ENCODE measurements at regions not wholly inside any gene's neighbourhood (a gene's known extent, or its start where the extent isn't known, plus 50 kb on each side); places are given as distances from the start of the nearest gene placed in this dataset.

- TF ChIP-seq EP300 (IDR thresholded peaks at IDR 0.05) (no peak), CTCF (IDR thresholded peaks at IDR 0.05) (no peak)
Measured at GRCh38 chr18:51610481-51610880, 413.0 kb upstream of the MEX3C start.

Data from ovary (tissue), 3 donors.